ENCODE measurements at regions not wholly inside any gene's neighbourhood (a gene's known extent, or its start where the extent isn't known, plus 50 kb on each side); places are given as distances from the start of the nearest gene placed in this dataset.

DNA sequence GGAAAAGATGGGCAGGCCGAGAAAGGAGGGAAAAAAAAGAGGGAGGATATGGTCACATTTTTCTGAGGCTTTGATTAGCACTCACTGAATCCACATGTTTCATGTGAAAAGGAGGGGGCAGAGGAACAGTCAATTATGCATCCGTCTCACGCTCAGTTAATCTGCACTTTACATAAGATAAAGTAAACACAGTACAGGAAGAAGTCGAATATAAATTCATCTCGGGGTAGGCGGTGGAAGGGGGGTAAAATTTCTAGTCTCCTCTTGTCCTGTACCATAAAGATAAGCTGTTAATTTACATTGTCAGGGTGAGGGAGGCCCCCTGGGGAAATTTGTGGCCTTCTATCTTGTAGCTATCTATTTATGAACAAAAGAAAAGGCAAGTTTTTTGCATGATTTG lies 73.1 kb upstream of the CES5A start:
- Histone ChIP-seq H3K4me3 (ENCODE audit: insufficient read depth, low read length, poor library complexity, severe bottlenecking) (no peak overlapping the region), H2AFZ (ENCODE audit: low read depth, low read length, severe bottlenecking) (no peak overlapping the region), H3K27ac (ENCODE audit: low read depth, low read length) (no peak overlapping the region), H3K27me3 (ENCODE audit: low read length) (no peaks in the 10 kb centered on the region), H3K9me3 (ENCODE audit: insufficient read depth, low read length) (no peaks in the 10 kb centered on the region), H3K9ac (ENCODE audit: low read length) (no peak overlapping the region), H3K9me2 (replicated peaks; ENCODE audit: insufficient read depth, low read length) (no peaks in the 10 kb centered on the region), H4K20me1 (ENCODE audit: low read depth, low read length) (no peaks in the 10 kb centered on the region), H3K36me3 (ENCODE audit: low read length) (no peaks in the 10 kb centered on the region), H3K4me2 (ENCODE audit: low read depth, low read length, poor library complexity, severe bottlenecking) (no peak overlapping the region), H3K79me2 (ENCODE audit: insufficient read depth, low read length) (no peaks in the 10 kb centered on the region), H3F3A (ENCODE audit: insufficient read depth) (no peaks in the 10 kb centered on the region)
- TF ChIP-seq EZH2phosphoT487 (conservative IDR thresholded peaks at IDR 0.05; ENCODE audit: low read length): no peak
- TF ChIP-seq, protein P1, sequence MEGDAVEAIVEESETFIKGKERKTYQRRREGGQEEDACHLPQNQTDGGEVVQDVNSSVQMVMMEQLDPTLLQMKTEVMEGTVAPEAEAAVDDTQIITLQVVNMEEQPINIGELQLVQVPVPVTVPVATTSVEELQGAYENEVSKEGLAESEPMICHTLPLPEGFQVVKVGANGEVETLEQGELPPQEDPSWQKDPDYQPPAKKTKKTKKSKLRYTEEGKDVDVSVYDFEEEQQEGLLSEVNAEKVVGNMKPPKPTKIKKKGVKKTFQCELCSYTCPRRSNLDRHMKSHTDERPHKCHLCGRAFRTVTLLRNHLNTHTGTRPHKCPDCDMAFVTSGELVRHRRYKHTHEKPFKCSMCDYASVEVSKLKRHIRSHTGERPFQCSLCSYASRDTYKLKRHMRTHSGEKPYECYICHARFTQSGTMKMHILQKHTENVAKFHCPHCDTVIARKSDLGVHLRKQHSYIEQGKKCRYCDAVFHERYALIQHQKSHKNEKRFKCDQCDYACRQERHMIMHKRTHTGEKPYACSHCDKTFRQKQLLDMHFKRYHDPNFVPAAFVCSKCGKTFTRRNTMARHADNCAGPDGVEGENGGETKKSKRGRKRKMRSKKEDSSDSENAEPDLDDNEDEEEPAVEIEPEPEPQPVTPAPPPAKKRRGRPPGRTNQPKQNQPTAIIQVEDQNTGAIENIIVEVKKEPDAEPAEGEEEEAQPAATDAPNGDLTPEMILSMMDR (IDR thresholded peaks at IDR 0.05; ENCODE audit: insufficient read depth, low read length, poor library complexity, severe bottlenecking): no peak

DNA sequence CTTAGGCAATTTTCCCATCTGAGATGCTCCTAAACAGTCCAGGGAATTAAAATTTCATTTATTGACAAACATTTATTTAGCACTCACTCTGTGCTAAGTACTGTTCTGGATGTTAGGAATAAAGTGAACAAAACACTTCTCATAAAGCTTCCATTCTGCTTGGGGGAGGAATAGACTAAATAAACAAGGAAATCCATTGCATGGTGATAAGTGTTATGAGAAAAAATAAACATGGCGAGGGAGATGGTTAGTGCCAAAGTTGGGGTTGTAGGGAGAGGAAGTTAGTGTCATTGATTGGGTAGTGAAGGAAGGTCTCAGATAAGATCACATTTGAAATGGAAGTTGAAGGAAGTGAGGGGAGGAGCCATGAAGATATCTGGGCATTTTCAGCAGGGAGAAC lies 72.2 kb upstream of the CES5A start:
- TF ChIP-seq EZH2phosphoT487 (conservative IDR thresholded peaks at IDR 0.05; ENCODE audit: low read length): no peak
- TF ChIP-seq, protein P1 (IDR thresholded peaks at IDR 0.05; ENCODE audit: insufficient read depth, low read length, poor library complexity, severe bottlenecking): no peak
- Histone ChIP-seq H3K9ac (ENCODE audit: low read length) (no peak overlapping the region), H3K27ac (ENCODE audit: low read depth, low read length) (no peak overlapping the region), H2AFZ (ENCODE audit: low read depth, low read length, severe bottlenecking) (no peak overlapping the region), H3K9me3 (ENCODE audit: insufficient read depth, low read length) (no peaks in the 10 kb centered on the region), H3K4me2 (ENCODE audit: low read depth, low read length, poor library complexity, severe bottlenecking) (no peak overlapping the region), H3K4me3 (ENCODE audit: insufficient read depth, low read length, poor library complexity, severe bottlenecking) (no peak overlapping the region), H4K20me1 (ENCODE audit: low read depth, low read length) (no peaks in the 10 kb centered on the region), H3F3A (ENCODE audit: insufficient read depth) (no peaks in the 10 kb centered on the region), H3K9me2 (replicated peaks; ENCODE audit: insufficient read depth, low read length) (no peaks in the 10 kb centered on the region), H3K27me3 (ENCODE audit: low read length) (no peaks in the 10 kb centered on the region), H3K79me2 (ENCODE audit: insufficient read depth, low read length) (no peaks in the 10 kb centered on the region), H3K36me3 (ENCODE audit: low read length) (no peaks in the 10 kb centered on the region)

DNA sequence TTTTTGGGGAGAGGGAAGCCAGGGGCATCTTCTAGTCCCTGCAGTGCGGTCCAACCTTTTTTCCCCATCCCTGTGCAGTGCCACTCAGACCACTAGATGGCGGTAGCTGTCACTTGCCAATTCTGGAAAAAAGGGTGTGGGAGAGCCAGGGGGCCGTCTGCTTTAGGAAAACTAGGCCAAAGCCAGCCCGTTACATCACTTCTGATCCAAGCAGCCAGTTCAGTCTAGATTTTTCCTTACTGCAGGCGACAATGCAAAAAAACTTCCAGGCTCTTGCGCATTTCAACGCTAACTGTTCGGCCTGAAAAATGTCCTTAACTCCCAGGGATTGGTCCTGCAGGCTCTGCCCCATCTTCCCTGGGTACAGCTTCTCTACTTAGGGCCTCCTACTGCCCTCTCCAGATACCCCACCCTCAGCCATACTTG lies 69.2 kb upstream of the CES5A start:
- Histone ChIP-seq H3K4me3 (ENCODE audit: insufficient read depth, low read length, poor library complexity, severe bottlenecking) (no peak overlapping the region), H3K9me2 (replicated peaks; ENCODE audit: insufficient read depth, low read length) (no peaks in the 10 kb centered on the region), H3K27me3 (ENCODE audit: low read length) (no peaks in the 10 kb centered on the region), H3K4me2 (ENCODE audit: low read depth, low read length, poor library complexity, severe bottlenecking) (no peak overlapping the region), H3K27ac (ENCODE audit: low read depth, low read length) (no peak overlapping the region), H3F3A (ENCODE audit: insufficient read depth) (no peaks in the 10 kb centered on the region), H3K36me3 (ENCODE audit: low read length) (no peaks in the 10 kb centered on the region), H3K79me2 (ENCODE audit: insufficient read depth, low read length) (no peaks in the 10 kb centered on the region), H3K9ac (ENCODE audit: low read length) (no peak overlapping the region), H3K9me3 (ENCODE audit: insufficient read depth, low read length) (no peaks in the 10 kb centered on the region), H2AFZ (ENCODE audit: low read depth, low read length, severe bottlenecking) (no peak overlapping the region), H4K20me1 (ENCODE audit: low read depth, low read length) (no peaks in the 10 kb centered on the region)
- TF ChIP-seq, protein P1 (IDR thresholded peaks at IDR 0.05; ENCODE audit: insufficient read depth, low read length, poor library complexity, severe bottlenecking): peak; percentile 97
- TF ChIP-seq EZH2phosphoT487 (conservative IDR thresholded peaks at IDR 0.05; ENCODE audit: low read length): no peak

Measured in SU-DHL-6 (cell line).